GM18502 (cell line): ENCODE measurements at regions not wholly inside any gene's neighbourhood (a gene's known extent, or its start where the extent isn't known, plus 50 kb on each side); places are given as distances from the start of the nearest gene placed in this dataset.

Source experiments
- ATAC-seq: cut with Tn5 transposase; IDR thresholded peaks from one replicate; pipeline ENCODE4 v1.9.1; 2021; ENCODE audit warnings: mild to moderate bottlenecking; ENCODE audit not compliant: unreplicated experiment, poor library complexity

GRCh38 chr10:131802996-131803395 lies 97.8 kb upstream of the PPP2R2D start:
- no peak for ATAC-seq

DNA sequence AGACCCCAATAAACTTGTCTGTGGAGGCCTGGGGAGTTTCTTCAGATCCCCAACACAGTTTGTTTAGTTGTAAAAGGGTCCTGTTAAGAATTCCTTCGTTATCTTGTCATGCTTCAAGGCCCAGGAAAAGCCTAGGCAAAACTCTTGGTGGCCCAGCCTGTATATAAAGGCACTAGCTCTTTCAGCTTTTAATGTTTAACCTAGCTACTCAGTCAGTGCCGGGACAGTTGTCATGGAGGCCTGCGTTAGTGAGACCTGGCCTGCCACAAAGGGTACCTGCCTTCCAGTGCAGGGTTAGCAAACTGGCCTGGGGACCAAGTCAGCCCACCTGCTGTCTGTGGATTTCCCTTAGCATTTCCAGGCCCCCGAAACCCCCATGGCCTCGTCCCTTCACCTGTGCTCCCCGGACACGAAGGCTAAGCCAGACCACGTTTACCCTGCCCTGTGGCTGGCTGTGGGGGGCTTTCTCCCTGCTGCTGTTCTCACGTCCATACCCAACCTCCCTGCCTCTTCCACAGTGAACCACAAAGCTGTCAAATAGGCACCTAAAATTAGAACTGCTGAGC lies 96.9 kb upstream of the PPP2R2D start:
- ATAC-seq: no peak

DNA sequence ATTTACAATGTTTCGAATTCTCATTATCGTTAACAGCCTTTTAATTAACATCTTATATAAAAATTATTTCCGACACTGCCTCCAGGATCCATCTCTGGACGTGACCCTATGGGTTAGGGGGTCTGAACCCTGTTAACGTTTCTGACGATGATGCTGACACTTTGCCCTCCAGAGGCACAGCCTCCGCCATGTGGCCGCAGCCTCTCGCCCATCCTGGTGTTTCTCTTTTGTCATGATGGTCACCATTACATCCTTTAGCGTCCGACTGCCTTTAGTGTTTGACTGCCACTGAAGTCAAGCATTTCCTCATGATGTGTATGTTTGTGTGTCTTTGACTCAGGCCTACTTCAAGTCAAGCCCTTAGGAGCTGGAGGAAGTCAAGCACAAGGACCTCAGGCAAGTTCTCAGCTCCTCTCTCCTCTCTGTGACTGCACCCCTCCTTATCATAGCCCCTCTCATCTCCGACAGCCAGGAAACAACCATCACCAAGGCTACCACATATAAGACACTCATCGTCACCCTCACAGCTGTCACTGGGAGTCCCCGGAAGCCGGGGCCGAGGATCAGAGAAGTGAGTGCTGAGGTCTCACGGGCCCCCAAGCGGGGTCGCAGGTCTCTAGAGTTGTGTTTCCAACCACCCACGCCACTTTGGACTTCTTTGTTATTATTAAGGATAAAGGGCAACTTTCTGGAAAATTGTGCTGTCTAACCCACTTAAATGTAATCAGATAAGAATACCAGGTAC lies 96.1 kb upstream of the PPP2R2D start:
- ATAC-seq: no peak

DNA sequence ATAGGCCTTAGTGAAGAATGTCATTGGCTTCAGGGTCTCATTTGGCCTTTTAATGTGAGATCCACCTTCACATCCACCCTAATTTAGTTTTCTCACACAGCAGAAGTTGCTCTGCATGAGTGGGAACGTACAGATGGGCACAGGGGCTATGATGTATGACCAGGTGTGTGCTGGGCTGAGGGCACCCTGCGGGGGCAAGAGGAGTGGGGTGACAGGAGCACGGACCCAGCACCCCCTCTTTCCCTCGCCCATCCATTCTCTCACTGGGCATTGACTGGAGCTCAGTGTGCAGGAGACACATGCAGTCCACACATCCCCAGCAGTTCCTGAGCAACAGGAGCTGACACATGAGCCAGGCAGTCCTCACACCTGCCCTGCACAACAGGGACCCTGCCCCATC lies 95.1 kb upstream of the PPP2R2D start:
- ATAC-seq: no peak

DNA sequence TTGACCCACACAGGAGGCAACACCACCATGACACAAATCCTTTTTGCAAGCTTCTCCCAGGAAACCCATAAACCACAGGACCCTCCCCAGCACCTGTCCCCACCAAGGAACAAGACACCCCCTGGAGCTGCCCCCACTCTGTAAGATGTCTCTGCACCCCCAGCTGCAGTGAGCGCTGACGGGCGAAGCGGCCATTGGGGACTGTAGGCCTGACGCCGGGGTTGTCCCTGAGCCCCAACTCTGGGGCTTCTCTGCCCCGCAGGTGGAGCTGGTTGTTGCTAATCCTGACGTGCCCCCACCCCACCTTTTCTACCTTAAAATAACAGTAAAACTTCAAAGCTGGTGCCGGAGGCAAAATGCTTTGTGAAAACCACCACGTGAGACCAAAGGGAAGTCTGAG lies 94.7 kb upstream of the PPP2R2D start:
- ATAC-seq: no peak

- ATAC-seq: no peak
These were observed 94.0 kb upstream of the PPP2R2D start for GRCh38 chr10:131806646-131807317.

GRCh38 chr10:131808370-131808930 lies 92.4 kb upstream of the PPP2R2D start:
- ATAC-seq: no peak

DNA sequence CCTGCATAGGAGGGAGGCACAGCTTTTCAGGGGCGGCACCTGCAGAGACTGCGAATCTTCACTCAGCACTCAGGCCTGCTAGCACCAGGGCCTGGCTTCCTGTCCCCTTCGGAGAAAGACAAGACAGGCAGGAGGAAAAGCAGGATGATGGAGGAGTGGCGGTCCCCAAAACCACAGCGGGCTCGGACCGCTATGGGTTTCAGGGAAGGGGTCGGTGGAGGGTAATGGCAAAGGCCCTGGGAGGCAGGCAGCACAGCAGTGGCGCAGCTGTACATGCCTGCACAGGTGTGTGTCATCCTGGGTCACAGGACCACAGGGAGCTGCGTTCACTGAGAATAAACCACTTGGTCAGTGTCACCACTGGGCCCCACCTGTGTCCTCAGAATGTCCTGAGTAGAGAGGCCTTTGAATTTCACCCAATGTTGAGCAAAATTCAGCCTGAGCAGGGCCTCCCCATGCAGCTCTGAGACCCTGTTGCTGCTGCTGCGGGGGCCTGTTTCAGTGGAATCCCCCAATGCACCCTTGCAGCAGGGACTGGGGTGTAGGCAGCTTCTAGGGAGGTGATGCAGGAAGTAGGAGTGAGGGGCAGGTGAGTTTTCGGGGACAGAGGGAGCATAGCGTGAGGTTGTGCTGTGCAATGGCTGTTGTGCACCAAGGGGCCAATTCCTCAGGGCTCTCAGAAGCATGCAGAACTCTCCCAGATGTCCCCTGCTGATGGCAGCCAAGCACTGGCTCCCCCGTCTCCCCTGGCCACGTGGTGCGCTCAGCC lies 90.6 kb upstream of the PPP2R2D start:
- no peak for ATAC-seq

- ATAC-seq: no peak
These were observed 89.8 kb upstream of the PPP2R2D start for GRCh38 chr10:131810805-131811629.

DNA sequence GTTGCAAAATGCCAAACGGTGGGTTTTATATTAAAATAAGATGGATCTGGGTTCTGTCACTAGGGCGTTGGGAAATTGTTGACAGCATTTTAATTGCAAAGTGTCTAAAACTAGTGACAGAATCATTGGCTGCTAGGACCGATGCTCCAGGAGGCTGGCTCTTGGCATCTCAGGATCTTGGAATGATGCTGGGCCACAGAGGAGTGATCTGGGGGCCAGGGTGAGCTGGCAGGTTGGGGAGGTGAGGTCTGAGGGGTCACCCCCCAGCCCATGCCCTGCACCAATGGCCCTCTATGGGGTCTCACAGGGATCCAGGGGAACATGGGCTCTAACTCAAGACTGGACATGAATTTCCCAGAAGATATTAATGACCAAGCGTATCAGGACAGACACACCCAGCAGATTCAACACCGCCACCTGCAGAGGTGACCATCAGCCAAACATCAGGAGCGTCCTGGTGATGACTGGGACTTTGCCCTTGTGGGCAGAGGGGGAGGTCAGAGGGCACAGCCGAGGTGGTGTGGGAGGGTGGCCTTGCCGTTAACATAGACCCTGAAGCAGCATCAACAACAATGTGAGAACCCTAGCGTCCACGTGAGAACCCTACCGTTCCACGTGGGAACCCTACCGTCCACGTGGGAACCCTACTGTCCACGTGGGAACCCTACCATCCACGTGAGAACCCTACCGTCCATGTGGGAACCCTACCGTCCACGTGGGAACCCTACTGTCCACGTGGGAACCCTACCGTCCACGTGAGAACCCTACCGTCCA lies 89.0 kb upstream of the PPP2R2D start:
- ATAC-seq: no peak

DNA sequence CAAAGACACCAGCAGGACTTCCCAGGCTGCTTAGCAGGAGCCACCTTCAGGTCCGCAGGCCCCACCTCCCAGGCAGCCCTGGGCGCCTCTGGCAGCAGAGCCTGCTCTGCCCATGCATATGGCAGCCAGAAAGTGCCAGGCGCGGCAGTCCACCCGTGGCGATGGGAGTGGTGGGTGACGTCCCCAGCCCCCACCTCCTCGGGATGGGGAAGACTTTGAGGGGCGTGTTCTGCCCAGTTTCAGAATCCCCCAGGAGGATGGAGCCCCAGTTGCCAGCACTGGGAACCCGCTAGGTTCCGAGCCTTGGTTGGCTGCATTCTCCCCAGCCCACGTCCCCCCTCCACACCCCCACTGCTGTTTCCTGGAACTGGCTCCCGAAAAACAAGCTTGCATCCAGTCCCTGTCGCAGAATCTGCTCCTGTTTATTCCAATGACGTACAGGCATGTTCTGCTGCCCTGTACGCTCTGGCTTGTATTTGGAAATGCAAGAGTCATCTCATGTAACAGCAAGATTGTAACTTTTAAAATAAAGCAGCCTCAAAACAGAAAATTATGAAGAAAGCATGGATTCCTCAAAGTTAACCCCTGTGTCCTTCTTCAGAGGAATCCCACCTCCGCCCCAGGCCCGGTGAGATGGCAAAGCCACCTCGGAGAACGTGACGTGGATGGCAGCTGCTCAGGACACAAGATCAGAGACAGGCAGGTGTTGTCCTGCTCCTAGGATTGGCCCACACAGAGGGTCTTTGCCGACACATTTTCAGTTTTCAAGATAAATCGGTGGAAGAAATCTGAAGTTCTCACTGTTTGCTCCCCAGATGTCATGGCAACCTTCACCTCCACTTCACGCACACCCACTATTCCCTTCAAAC lies 87.8 kb upstream of the PPP2R2D start:
- ATAC-seq: no peak

GRCh38 chr10:131814567-131815265 lies 86.1 kb upstream of the PPP2R2D start:
- ATAC-seq: no peak

GRCh38 chr10:131815266-131816156 lies 85.3 kb upstream of the PPP2R2D start:
- ATAC-seq: no peak

GRCh38 chr10:131816157-131816775 lies 84.5 kb upstream of the PPP2R2D start:
- no peak for ATAC-seq

DNA sequence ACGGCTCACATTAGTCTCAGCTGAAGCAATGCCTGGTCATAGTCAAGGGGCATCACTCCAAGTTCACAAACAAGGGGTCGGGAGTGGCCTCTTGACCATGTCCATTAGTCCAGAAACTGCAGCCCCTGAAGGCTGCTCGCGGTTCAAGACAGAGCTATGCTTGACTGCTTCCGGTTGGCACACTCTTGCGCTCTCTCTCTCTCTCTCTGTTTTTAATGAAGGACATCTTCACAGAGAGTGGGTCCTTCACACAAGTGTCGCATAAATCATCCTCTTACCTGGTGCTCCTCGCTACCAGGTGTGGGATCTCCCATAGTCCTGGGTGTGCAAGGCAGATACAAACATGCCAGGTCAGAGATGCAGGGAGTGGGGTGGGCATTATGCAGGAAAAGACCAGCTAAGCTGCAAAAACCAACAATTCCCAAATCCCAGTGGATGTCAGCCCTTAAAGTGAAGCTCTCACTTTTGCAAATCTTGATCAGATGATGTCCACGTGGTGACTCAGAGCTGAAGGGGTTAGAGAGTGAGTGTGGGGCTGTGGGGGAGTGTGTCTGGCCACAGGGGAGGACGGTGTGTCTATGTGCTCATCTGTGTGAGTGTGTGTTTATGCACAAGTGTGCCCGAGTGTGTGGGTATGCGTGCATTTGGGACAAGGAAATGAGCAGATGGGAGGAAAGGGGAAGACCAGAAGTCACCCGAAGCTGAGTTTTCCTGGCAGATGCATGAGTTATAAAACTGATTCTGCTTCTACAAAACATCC lies 83.7 kb upstream of the PPP2R2D start:
- ATAC-seq: no peak
